ENCODE measurements at regions not wholly inside any gene's neighbourhood (a gene's known extent, or its start where the extent isn't known, plus 50 kb on each side); places are given as distances from the start of the nearest gene placed in this dataset.

DNA sequence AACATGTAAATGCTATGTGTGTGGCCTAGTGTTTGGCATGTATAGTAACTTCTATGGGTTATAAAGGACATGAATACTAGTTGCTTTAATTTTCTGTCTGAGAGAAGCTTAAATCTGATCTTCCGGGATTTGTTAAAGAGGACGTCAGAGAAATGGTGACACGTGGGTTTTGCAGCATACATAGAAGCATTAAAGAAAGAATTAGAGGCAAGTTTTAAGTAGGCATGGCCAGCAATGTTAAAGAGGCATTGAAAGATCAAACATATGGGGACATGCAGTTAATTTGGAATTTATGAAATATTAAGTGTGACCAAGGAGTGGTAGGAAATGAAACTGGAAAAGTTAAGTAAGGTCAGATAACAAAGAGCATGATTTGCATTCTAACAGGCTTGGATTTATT is 311.4 kb upstream of the RIOK2 start:
- DNase-seq = no peak
- TF ChIP-seq, protein P1, sequence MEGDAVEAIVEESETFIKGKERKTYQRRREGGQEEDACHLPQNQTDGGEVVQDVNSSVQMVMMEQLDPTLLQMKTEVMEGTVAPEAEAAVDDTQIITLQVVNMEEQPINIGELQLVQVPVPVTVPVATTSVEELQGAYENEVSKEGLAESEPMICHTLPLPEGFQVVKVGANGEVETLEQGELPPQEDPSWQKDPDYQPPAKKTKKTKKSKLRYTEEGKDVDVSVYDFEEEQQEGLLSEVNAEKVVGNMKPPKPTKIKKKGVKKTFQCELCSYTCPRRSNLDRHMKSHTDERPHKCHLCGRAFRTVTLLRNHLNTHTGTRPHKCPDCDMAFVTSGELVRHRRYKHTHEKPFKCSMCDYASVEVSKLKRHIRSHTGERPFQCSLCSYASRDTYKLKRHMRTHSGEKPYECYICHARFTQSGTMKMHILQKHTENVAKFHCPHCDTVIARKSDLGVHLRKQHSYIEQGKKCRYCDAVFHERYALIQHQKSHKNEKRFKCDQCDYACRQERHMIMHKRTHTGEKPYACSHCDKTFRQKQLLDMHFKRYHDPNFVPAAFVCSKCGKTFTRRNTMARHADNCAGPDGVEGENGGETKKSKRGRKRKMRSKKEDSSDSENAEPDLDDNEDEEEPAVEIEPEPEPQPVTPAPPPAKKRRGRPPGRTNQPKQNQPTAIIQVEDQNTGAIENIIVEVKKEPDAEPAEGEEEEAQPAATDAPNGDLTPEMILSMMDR (IDR thresholded peaks at IDR 0.05) = no peak
- Mint-ChIP-seq H3K27ac (no peak overlapping the region), H3K9me3 (no peaks in the 10 kb centered on the region), H3K36me3 (ENCODE audit: low read depth) (no peaks in the 10 kb centered on the region), H3K4me1 (ENCODE audit: low read depth) (peaks cover 2% of the 10 kb centered on the region; the same call in 1 of the 2 replicates), H3K27me3 (ENCODE audit: insufficient read depth) (no peaks in the 10 kb centered on the region), H3K4me3 (no peak overlapping the region)

DNA sequence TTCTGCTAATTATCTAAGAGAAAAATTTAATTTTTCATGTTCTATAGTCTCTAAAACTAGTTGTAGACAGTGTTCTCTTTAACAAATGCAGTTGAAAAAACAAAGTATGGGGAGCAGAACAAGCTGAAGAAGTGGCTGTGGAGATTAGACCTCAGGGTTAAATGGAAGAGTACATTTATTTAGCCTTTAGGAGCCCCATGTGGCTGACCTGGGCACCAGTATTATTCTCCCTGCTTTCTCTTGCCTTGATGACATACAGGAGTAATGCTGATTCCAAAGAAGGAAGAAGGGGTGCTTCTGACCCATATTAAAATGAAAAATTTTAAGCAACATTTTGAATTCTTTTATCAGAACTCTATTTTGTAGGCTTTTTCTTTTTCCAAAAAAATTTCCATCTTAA is 312.3 kb upstream of the RIOK2 start:
- Mint-ChIP-seq H3K36me3 (ENCODE audit: low read depth) (no peaks in the 10 kb centered on the region), H3K4me3 (no peak overlapping the region), H3K9me3 (no peaks in the 10 kb centered on the region), H3K27me3 (ENCODE audit: insufficient read depth) (no peaks in the 10 kb centered on the region), H3K27ac (no peak overlapping the region), H3K4me1 (ENCODE audit: low read depth) (peaks cover 9% of the 10 kb centered on the region; the same call in 1 of the 2 replicates)
- DNase-seq = no peak
- TF ChIP-seq, protein P1 (IDR thresholded peaks at IDR 0.05) = no peak

DNA sequence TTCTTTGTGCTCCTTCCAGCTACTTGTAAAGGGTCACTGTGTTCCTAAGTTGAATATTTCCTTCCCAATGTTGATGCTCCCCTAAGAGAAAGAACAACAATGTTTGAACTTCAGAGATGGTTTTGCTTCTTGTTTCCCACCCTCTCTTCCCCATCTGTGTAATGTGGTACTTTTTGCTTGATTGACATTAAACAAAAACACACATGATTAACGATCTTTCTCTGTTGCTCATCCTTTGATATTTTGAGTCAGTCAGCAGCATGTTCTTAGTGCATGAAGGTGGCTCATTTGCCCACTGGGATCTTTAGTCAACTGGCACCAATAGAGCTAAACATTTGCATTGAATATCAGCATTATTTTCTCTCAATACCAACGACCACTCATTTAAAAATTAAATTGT is 313.0 kb upstream of the RIOK2 start:
- Mint-ChIP-seq H3K27ac (no peak overlapping the region), H3K9me3 (no peaks in the 10 kb centered on the region), H3K4me3 (no peak overlapping the region), H3K36me3 (ENCODE audit: low read depth) (no peaks in the 10 kb centered on the region), H3K4me1 (ENCODE audit: low read depth) (peaks cover 13% of the 10 kb centered on the region; the same call in 1 of the 2 replicates), H3K27me3 (ENCODE audit: insufficient read depth) (no peaks in the 10 kb centered on the region)
- TF ChIP-seq, protein P1 (IDR thresholded peaks at IDR 0.05) = no peak
- no peak for DNase-seq

DNA sequence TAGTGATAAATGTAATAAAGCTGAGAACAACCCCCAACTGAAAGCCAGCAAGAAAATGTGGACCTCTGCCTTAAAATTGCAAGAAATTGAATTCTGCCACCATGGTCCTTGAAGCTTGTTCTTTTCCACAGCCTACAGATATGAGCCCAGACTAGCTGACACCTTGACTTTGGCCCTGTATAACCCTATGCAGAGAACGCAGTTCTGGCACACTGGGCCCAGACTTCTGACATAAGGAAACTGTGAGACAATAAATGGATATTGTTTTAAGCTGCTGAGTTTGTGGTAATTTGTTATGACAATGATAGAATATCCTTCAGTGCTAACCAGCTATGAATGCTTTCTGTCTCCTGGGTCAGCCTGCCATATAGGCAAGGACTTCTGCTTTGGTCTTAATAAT is 315.6 kb upstream of the RIOK2 start:
- no peak for DNase-seq
- Mint-ChIP-seq H3K27me3 (ENCODE audit: insufficient read depth) (no peaks in the 10 kb centered on the region), H3K27ac (no peak overlapping the region), H3K9me3 (no peaks in the 10 kb centered on the region), H3K4me1 (ENCODE audit: low read depth) (peaks cover 29% of the 10 kb centered on the region), H3K36me3 (ENCODE audit: low read depth) (no peaks in the 10 kb centered on the region), H3K4me3 (no peak overlapping the region)
- TF ChIP-seq, protein P1 (IDR thresholded peaks at IDR 0.05) = no peak

DNA sequence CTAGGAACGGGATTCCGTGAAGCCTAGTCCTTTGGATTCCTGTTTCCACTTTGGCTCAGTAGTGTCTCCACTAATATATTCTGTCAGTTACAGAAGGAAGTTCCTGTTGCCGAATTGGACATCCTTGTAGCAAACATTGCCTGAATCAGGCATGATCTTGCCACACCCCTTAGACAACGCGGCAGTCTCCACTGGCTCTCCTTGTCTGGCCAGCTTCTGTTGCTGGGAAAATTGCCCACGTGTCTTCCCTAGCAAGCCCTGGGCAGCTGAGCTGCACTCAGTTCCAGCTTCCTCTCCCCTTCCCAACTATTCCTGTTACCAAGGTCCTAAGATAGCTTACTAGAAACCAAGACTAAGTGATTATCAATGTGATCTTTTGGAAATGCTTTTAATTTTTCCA is 316.6 kb upstream of the RIOK2 start:
- Mint-ChIP-seq H3K36me3 (ENCODE audit: low read depth) (no peaks in the 10 kb centered on the region), H3K27me3 (ENCODE audit: insufficient read depth) (no peaks in the 10 kb centered on the region), H3K4me1 (ENCODE audit: low read depth) (peaks cover 29% of the 10 kb centered on the region), H3K4me3 (no peak overlapping the region), H3K9me3 (no peaks in the 10 kb centered on the region), H3K27ac (no peak overlapping the region)
- no peak for DNase-seq
- TF ChIP-seq, protein P1 (IDR thresholded peaks at IDR 0.05) = no peak

Measured in HFFc6 (cell line).